ENCODE measurements at regions not wholly inside any gene's neighbourhood (a gene's known extent, or its start where the extent isn't known, plus 50 kb on each side); places are given as distances from the start of the nearest gene placed in this dataset.

DNA sequence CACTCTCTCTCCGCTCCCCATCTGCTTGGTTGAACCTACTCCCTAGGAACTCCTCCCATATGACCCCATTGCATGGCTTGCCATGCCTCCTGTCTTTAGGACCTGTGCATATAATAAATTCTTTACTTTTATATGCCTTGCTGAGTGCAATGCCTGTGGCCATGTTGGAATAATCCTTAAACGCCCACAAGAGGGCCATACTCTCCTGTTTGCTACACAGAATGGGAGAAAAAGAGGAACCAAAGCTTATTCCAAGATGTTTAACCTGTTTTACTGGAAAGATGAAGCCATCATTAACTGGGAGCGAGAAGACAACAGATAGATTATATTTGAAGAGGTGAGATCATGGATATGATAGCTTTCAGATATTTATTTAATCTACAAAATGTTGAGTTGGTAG is 1097.8 kb downstream of the NAALADL2 start:
- TF ChIP-seq, protein P1, sequence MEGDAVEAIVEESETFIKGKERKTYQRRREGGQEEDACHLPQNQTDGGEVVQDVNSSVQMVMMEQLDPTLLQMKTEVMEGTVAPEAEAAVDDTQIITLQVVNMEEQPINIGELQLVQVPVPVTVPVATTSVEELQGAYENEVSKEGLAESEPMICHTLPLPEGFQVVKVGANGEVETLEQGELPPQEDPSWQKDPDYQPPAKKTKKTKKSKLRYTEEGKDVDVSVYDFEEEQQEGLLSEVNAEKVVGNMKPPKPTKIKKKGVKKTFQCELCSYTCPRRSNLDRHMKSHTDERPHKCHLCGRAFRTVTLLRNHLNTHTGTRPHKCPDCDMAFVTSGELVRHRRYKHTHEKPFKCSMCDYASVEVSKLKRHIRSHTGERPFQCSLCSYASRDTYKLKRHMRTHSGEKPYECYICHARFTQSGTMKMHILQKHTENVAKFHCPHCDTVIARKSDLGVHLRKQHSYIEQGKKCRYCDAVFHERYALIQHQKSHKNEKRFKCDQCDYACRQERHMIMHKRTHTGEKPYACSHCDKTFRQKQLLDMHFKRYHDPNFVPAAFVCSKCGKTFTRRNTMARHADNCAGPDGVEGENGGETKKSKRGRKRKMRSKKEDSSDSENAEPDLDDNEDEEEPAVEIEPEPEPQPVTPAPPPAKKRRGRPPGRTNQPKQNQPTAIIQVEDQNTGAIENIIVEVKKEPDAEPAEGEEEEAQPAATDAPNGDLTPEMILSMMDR (IDR thresholded peaks at IDR 0.05 in 4 of 5, conservative IDR thresholded peaks at IDR 0.05 in 1 of 5) = no peak
- TF ChIP-seq POLR2A (IDR thresholded peaks at IDR 0.05) = no peak

Measured in gastrocnemius medialis (tissue), 4 donors.